ENCODE measurements at regions not wholly inside any gene's neighbourhood (a gene's known extent, or its start where the extent isn't known, plus 50 kb on each side); places are given as distances from the start of the nearest gene placed in this dataset.
"Not testable (repeated sequence)": the region's sequence is repeated elsewhere in the genome, so short reads cannot be mapped to it uniquely, and the experiment has no call there.

DNA sequence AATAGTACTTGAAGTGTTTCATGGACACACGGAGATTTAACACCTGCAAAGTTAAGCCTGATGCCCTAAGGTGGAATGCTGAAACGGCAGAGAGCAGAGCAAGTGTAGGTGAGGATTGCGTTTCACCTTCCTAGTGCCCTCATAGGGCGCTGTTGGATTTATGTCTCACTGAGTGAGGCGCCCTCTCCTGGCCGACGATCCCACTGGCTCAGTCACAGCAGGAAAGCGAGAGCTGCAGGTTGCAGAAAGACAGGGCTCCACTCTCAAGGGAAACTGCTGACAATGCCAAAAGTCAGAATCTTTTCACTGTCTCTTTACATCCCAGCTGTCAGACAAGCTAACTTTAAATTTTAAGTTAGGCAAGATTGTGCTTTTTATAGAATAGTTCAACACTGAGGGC lies 127.6 kb downstream of the POTEC start:
- H3K27me3 ChIP-seq (replicated peaks); DNase-seq; H3K27ac ChIP-seq; H3K4me3 ChIP-seq (ENCODE audit: low read depth, low read length); H3K36me3 ChIP-seq (replicated peaks); in situ Hi-C loops (cut with HindIII; ENCODE audit: low pct_ligation_motif_present, low sequenced_read_pairs): not testable (repeated sequence)
- TF ChIP-seq, protein P1, sequence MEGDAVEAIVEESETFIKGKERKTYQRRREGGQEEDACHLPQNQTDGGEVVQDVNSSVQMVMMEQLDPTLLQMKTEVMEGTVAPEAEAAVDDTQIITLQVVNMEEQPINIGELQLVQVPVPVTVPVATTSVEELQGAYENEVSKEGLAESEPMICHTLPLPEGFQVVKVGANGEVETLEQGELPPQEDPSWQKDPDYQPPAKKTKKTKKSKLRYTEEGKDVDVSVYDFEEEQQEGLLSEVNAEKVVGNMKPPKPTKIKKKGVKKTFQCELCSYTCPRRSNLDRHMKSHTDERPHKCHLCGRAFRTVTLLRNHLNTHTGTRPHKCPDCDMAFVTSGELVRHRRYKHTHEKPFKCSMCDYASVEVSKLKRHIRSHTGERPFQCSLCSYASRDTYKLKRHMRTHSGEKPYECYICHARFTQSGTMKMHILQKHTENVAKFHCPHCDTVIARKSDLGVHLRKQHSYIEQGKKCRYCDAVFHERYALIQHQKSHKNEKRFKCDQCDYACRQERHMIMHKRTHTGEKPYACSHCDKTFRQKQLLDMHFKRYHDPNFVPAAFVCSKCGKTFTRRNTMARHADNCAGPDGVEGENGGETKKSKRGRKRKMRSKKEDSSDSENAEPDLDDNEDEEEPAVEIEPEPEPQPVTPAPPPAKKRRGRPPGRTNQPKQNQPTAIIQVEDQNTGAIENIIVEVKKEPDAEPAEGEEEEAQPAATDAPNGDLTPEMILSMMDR (IDR thresholded peaks at IDR 0.05; ENCODE audit: low read depth, low read length, missing control alignments), result peak; percentile 20

DNA sequence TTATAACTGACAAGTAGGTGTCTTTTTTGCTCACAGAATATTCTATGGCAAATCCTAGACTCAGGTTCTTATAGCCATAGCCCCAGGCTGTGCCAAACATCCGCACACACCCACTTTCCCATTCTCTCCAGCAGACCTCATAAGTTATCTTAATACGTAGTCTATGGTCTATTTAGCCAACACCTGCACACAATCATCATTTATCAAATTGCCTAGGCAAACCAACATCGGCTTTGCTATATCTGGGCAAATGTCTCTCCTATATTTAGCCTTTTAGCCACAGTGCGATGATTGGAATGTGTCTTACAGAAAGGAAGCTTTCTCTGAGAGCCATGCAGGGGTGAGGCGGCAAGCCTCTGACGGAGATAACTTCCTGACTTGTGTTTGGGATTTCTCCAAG lies 128.0 kb downstream of the POTEC start:
- H3K27ac ChIP-seq, result not testable (repeated sequence)

DNA sequence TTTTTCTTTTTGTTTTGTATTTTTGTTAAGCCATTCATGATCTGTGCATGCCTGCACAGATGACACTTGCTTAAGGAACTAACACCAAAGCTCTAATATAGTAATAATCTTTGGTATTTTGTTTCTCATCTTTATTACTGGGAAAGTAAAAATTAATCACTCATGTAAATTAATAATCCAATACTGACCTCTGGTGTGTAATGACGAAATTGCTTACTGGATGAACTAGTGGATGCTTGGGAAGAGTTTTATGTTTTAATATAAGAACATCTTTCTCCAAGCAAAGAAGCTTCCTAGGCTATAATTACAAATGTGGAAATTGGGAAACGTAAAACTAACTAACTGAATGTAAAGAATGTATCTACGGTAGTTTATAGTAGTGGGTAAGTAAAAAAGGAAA lies 147.9 kb downstream of the POTEC start:
- H3K27me3 ChIP-seq (replicated peaks); H3K36me3 ChIP-seq (replicated peaks); DNase-seq; in situ Hi-C loops (cut with HindIII; ENCODE audit: low pct_ligation_motif_present, low sequenced_read_pairs); H3K27ac ChIP-seq; H3K4me3 ChIP-seq (ENCODE audit: low read depth, low read length): not testable (repeated sequence)

More for the DNA sequence above, 128.0 kb downstream of the POTEC start:
- DNase-seq; H3K4me3 ChIP-seq (ENCODE audit: low read depth, low read length); H3K27me3 ChIP-seq (replicated peaks); H3K36me3 ChIP-seq (replicated peaks); in situ Hi-C loops (cut with HindIII; ENCODE audit: low pct_ligation_motif_present, low sequenced_read_pairs): not testable (repeated sequence)

DNA sequence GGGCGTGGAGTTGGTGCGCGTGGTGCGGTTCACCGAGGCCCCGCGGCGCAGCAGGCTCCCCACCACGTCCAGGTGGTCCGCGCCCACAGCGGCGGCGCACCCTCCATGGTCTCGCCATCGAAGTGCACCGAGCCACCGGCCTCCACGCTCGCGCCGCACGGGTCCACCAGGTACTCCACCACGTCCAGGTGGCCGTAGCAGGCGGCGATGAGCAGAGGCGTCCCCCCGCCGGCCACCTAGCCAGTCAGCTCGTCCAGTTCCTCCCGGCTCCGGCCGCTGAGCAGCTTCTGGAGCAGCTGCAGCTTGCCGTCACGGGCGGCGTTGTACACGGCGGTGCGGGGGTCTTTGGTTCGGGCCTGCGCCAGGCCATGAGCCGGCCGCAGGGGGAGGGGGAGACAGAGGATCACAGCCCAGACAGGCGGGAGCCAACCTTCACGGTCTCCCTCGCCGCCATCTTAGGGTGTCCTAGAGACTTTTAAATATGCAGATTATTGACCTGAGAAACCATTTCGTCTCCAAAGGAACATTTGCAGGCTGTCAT lies 149.8 kb downstream of the POTEC start:
- H3K36me3 ChIP-seq (replicated peaks); H3K27ac ChIP-seq; H3K4me3 ChIP-seq (ENCODE audit: low read depth, low read length); DNase-seq; H3K27me3 ChIP-seq (replicated peaks); in situ Hi-C loops (cut with HindIII; ENCODE audit: low pct_ligation_motif_present, low sequenced_read_pairs): not testable (repeated sequence)

DNA sequence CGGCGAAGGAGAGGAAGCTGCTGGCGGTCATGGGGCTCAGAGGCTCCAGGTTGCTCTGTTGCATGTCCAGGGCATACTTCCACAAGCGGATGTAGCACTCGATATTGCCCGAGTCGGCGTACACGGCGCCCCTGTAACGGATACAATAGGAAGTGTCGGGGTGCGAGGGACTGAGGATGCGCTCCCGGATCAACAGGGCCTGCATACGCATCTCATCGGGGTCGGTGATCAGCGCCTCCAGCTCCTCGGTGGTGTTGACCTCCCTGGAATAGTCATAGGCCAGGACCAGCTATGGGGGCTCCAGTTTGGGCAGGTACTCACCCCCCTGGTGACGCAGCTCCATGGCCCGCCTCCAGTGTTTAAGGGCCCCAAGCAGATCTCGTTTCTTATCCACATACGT lies 150.8 kb downstream of the POTEC start:
- H3K27ac ChIP-seq; H3K27me3 ChIP-seq (replicated peaks); H3K36me3 ChIP-seq (replicated peaks); in situ Hi-C loops (cut with HindIII; ENCODE audit: low pct_ligation_motif_present, low sequenced_read_pairs); DNase-seq; H3K4me3 ChIP-seq (ENCODE audit: low read depth, low read length): not testable (repeated sequence)

DNA sequence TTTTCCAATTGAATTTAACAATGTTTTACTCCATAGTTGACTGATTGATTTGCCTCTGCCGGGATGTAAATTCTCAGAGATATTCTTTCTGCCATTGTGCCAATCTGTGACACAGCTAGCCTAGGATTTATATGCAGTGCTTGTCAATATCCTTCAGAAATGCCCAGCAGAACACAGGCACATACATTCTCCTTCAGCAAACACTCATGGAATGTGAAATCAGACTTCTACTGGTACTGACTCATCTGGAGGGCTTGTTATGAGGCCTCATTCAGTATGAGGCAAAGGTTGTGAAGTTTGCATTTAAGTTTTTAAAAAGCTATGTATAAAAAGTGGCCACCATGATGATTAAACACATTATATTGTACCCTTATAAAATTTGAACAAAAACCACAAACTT lies 158.4 kb downstream of the POTEC start:
- DNase-seq; H3K4me3 ChIP-seq (ENCODE audit: low read depth, low read length); H3K27ac ChIP-seq; H3K27me3 ChIP-seq (replicated peaks); H3K36me3 ChIP-seq (replicated peaks); in situ Hi-C loops (cut with HindIII; ENCODE audit: low pct_ligation_motif_present, low sequenced_read_pairs): not testable (repeated sequence)

DNA sequence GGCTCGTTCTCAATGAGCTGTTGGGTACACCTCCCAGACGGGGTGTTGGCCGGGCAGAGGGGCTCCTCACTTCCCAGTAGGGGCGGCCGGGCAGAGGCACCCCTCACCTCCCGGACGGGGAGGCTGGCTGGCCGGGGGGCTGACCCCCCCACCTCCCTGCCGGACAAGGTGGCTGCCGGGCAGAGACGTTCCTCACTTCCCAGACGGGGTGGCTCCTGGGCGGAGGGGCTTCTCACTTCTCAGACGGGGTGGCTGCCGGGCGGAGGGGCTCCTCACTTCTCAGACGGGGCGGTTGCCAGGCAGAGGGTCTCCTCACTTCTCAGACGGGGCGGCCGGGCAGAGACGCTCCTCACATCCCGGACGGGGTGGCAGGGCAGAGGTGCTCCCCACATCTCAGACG lies 160.7 kb downstream of the POTEC start:
- H3K27me3 ChIP-seq (replicated peaks); H3K36me3 ChIP-seq (replicated peaks); DNase-seq; in situ Hi-C loops (cut with HindIII; ENCODE audit: low pct_ligation_motif_present, low sequenced_read_pairs); H3K4me3 ChIP-seq (ENCODE audit: low read depth, low read length); H3K27ac ChIP-seq: not testable (repeated sequence)

DNA sequence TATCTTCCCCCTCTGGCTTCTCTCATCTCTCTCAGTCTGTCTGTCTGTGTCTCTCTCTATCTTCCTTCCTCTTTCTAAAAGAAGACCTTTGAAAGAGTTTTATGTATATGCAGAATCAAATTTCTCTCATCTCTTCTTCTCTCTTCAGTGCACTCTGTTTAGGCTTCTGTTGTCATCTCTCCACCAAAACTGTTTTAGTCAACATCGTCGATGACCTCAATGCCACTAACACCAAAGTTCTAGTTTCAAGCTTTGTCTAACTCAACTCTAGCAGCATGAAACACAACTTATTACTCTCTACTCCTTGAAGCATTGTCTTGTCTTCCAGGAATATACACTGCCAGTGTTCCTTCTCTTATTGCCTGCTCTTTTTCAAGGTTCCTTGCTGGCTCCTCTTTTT lies 163.9 kb downstream of the POTEC start:
- in situ Hi-C loops (cut with HindIII; ENCODE audit: low pct_ligation_motif_present, low sequenced_read_pairs); H3K27ac ChIP-seq; H3K4me3 ChIP-seq (ENCODE audit: low read depth, low read length); H3K27me3 ChIP-seq (replicated peaks); H3K36me3 ChIP-seq (replicated peaks); DNase-seq: not testable (repeated sequence)

DNA sequence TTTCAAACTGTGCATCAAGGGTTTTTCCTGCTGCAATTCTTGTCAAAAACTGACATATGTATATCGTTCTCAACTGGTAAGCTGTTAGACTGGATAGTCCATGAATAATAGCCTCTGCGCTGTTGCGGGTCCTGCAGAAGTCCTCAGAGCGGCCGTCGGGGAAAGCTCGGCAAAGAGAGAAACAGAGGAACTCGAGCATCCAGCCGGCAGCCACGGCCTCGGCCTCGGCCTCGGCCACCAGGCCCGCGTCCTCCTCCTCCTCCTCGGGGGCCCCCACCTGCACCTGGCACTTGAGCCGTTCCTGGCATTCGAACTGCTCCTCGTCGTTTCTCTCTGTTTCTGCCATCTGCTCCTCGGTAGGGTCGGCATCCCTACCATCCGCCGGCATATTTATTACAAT lies 165.0 kb downstream of the POTEC start:
- in situ Hi-C loops (cut with HindIII; ENCODE audit: low pct_ligation_motif_present, low sequenced_read_pairs); H3K4me3 ChIP-seq (ENCODE audit: low read depth, low read length): not testable (repeated sequence)

DNA sequence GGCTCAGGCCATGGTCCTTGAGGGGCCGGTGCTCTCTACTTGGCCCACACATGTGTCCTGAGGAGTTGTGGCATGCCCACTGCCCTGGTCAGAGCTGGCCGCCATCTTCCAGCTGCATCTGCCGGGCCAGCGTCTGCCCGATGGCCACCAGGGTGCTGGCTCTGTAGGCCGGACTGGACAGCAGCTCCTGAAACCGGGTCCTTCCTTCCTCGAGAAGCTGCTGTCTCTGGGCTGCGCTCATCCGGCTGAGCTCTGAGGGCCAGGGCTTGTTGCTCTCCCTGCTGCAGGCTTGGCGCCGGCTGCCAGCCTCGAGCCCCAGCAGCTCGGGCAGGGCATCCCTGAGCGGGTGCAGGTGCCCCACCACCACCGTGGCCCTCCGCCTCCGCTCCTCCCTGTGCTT lies 182.1 kb downstream of the POTEC start:
- H3K27ac ChIP-seq; H3K4me3 ChIP-seq (ENCODE audit: low read depth, low read length); DNase-seq; H3K36me3 ChIP-seq (replicated peaks); H3K27me3 ChIP-seq (replicated peaks); in situ Hi-C loops (cut with HindIII; ENCODE audit: low pct_ligation_motif_present, low sequenced_read_pairs): not testable (repeated sequence)

More for the DNA sequence above, 165.0 kb downstream of the POTEC start:
- H3K27me3 ChIP-seq (replicated peaks); H3K27ac ChIP-seq; H3K36me3 ChIP-seq (replicated peaks); DNase-seq: not testable (repeated sequence)

DNA sequence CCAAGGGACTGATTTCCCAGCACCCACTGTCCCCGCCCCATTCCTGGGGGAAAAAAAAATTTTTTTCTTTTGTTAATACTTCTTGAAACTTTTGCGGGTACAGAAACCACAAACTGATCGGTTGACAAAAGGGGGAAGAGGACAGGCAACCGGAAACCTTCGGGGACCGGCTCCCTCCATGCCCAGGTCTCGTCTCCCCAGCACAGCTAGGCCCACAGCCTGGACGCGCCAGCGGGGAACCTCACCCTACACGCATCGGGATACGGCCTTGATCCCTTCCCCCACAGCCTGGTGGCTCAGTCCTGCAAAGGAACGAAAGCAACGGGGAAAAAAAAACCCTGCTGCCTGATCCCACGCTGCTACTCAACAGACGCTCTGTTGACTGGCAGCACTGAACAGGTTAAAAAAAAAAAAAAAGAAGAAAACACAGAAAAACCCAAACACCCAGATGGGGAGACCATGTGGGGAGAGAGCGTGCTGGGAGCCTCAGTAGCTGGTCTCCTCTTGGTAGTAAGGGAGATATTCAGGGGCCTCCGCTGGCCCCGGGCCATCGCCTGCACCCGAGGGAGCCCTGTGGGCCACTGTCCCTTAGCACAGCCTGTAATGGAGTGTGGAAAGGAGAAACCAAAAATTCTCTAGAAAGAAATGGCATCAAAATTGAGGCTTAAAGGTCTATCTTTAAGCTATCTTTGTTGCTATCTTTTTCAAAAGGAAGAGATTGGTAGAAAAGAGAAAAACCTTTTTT lies 185.7 kb downstream of the POTEC start:
- in situ Hi-C loops (cut with HindIII; ENCODE audit: low pct_ligation_motif_present, low sequenced_read_pairs); DNase-seq; H3K4me3 ChIP-seq (ENCODE audit: low read depth, low read length); H3K36me3 ChIP-seq (replicated peaks); H3K27me3 ChIP-seq (replicated peaks); H3K27ac ChIP-seq: not testable (repeated sequence)

DNA sequence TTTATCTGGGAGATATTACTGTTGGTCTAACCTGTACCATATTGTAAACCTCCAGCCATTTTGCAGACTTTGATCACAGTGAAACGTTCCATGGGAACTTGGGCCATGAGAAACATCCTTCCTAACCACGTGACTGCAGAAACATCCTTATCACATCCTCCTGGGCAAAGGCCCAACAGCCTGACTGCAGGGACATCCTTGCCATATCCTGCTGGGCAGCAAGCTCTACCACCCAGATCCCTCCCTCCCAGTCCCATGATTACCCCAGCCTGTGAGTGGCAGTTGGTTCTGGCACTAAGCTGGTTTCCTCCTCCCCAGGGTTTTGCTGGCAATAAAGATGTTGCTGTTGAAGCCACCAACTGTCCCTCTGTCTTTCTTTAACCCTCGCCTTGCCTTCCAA lies 201.2 kb downstream of the POTEC start:
- H3K36me3 ChIP-seq (replicated peaks); in situ Hi-C loops (cut with HindIII; ENCODE audit: low pct_ligation_motif_present, low sequenced_read_pairs); H3K27ac ChIP-seq; H3K27me3 ChIP-seq (replicated peaks); DNase-seq; H3K4me3 ChIP-seq (ENCODE audit: low read depth, low read length): not testable (repeated sequence)

DNA sequence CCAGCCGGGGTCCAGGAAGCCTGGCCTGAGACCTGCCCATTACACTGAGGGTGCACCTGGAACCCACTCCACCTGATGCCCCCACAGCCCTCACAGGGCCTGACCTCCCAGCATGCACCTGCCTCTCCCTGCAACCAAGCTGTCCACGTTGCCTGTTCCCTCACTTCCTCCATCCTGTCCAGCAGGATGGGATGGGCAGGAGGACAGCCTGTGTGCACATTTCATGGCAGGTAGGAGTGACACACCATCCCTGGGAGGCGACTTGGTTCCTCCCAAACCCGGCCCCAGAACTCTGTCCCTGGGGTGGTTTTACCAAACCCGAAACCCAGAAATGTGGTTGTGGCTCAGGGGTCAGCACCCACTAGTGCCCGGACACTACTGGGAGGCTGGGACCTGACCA lies 203.8 kb upstream of the ZNF519 start:
- in situ Hi-C loops (cut with HindIII; ENCODE audit: low pct_ligation_motif_present, low sequenced_read_pairs); H3K36me3 ChIP-seq (replicated peaks); H3K4me3 ChIP-seq (ENCODE audit: low read depth, low read length); H3K27ac ChIP-seq; H3K27me3 ChIP-seq (replicated peaks); DNase-seq: not testable (repeated sequence)

DNA sequence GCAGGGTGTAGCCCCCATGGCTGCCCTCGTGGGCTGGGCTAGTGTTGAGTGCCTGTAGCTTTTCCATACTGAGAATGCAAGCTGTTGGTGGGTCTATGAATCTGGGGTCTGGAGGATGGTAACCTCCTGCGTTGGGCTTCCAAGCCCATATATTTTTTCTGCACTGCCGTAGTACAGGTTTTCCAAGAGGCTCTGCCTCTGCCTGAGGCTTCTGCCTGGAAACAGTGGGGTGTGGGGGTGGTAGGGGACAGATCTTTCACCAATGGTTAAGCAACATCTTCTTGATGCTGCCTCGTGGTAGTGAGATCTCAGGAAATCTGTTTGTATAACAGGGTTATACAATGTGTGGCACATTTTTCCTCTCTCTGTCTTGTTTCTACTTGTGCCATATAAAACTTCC lies 189.0 kb upstream of the ZNF519 start:
- in situ Hi-C loops (cut with HindIII; ENCODE audit: low pct_ligation_motif_present, low sequenced_read_pairs); H3K36me3 ChIP-seq (replicated peaks); DNase-seq; H3K27ac ChIP-seq; H3K4me3 ChIP-seq (ENCODE audit: low read depth, low read length); H3K27me3 ChIP-seq (replicated peaks): not testable (repeated sequence)
